Prostate gland (tissue), 2 donors: ENCODE measurements at regions not wholly inside any gene's neighbourhood (a gene's known extent, or its start where the extent isn't known, plus 50 kb on each side); places are given as distances from the start of the nearest gene placed in this dataset.

Source experiments
- POLR2A ChIP-seq: fragments of 450-650 bp; IDR thresholded peaks from one replicate; pipeline ENCODE4 v1.6.1; 2016; ENCODE audit warnings: antibody characterized with exemption, mild to moderate bottlenecking
- POLR2AphosphoS5 ChIP-seq: sonication (generic); formaldehyde crosslinking; IDR thresholded peaks from one replicate; pipeline ENCODE4 v1.6.1; 2017; ENCODE audit warnings: antibody characterized with exemption
- TF ChIP-seq, protein P1 (sequence below), 4 experiments: fragments of 200-600 bp in 2 of 4; fragments of 450-650 bp in 2 of 4; sonication (generic) in 2 of 4; IDR thresholded peaks; 1 replicate in 3 of 4; 2 replicates in 1 of 4; pipeline ENCODE4 v1.5.1; 2016 to 2019; ENCODE audit warnings: antibody characterized with exemption in 4 of 4, mild to moderate bottlenecking in 2 of 4, moderate library complexity in 2 of 4

DNA sequence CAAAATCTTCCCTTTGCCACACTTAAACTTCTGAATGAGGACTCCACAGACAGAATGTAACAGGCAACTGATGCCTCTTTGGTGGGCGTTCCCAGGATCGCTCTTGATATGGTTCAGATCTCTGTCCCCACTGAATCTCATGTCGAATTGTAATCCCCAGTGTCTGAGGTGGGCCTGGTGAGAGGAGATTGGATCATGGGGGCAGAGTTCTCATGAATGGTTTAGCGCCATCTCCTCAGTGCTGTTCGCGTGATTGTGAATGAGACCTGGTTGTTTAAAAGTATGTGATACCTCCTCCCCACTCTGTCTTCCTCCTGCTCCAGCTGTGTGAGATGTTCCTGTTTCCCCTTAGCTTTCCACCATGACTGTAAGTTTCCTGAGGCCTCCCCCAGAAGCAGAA, 111.1 kb upstream of the SLC66A3 start:
- no peak for TF ChIP-seq POLR2A
- TF ChIP-seq, protein P1, sequence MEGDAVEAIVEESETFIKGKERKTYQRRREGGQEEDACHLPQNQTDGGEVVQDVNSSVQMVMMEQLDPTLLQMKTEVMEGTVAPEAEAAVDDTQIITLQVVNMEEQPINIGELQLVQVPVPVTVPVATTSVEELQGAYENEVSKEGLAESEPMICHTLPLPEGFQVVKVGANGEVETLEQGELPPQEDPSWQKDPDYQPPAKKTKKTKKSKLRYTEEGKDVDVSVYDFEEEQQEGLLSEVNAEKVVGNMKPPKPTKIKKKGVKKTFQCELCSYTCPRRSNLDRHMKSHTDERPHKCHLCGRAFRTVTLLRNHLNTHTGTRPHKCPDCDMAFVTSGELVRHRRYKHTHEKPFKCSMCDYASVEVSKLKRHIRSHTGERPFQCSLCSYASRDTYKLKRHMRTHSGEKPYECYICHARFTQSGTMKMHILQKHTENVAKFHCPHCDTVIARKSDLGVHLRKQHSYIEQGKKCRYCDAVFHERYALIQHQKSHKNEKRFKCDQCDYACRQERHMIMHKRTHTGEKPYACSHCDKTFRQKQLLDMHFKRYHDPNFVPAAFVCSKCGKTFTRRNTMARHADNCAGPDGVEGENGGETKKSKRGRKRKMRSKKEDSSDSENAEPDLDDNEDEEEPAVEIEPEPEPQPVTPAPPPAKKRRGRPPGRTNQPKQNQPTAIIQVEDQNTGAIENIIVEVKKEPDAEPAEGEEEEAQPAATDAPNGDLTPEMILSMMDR (IDR thresholded peaks at IDR 0.05), result no peak
- TF ChIP-seq POLR2AphosphoS5, result no peak
